Caco-2 (cell line): ENCODE measurements at regions not wholly inside any gene's neighbourhood (a gene's known extent, or its start where the extent isn't known, plus 50 kb on each side); places are given as distances from the start of the nearest gene placed in this dataset.

Source experiments
- BruUV-seq: library from RNA; stranded (reverse); fragments of 400-500 nt; replicated peaks from 2 replicates; lab custom pipeline; 2021; lab: Mats Ljungman, UMichigan
- CTCF ChIA-PET: fragments of 300-600 bp; sonication (Branson Sonifier 250); formaldehyde crosslinking; loops from one replicate; lab custom pipeline; 2022; ENCODE audit warnings: antibody characterized with exemption; lab: Charles Lee
- POLR2A ChIA-PET: fragments of 300-600 bp; sonication (Branson Sonifier 250); formaldehyde crosslinking; loops from one replicate; lab custom pipeline; 2022; ENCODE audit warnings: antibody characterized with exemption; lab: Charles Lee
- DNase-seq, 2 experiments: peaks; one replicate each; pipeline versions ENCODE4 v3.0.0 to v3.0.0-alpha.2; 2020 to 2022
- H3K27me3 ChIP-seq: replicated peaks from 2 replicates; pipeline ENCODE4 v1.6.0; 2011; ENCODE audit warnings: low read length; ENCODE audit not compliant: control insufficient read depth, insufficient read depth
- H3K36me3 ChIP-seq: 2 replicates; pipeline ENCODE4 v1.5.1; 2011; ENCODE audit warnings: low read length; ENCODE audit not compliant: control insufficient read depth, insufficient read depth
- H3K4me1 ChIP-seq: fragments of 250-450 bp; sonication (Bioruptor Pico); 2 replicates; pipeline ENCODE4 v1.5.1; 2020; ENCODE audit warnings: mild to moderate bottlenecking
- H3K4me3 ChIP-seq: 2 replicates; pipeline ENCODE4 v1.5.1; 2011; ENCODE audit warnings: low read depth, mild to moderate bottlenecking, control low read depth, low read length
- H3K9me3 ChIP-seq: fragments of 250-450 bp; sonication (Bioruptor Pico); 2 replicates; pipeline ENCODE4 v1.5.1; 2020; ENCODE audit warnings: mild to moderate bottlenecking, moderate library complexity
- H3K27ac Mint-ChIP-seq: one replicate; pipeline ENCODE4 v1.8.0; 2022; ENCODE audit warnings: mixed read lengths; ENCODE audit not compliant: unreplicated experiment
- H3K27me3 Mint-ChIP-seq: one replicate; pipeline ENCODE4 v1.8.0; 2022; ENCODE audit warnings: mixed read lengths; ENCODE audit not compliant: insufficient read depth, unreplicated experiment
- H3K36me3 Mint-ChIP-seq: one replicate; pipeline ENCODE4 v1.8.0; 2022; ENCODE audit warnings: mild to moderate bottlenecking, mixed read lengths; ENCODE audit not compliant: insufficient read depth, unreplicated experiment
- H3K4me1 Mint-ChIP-seq: one replicate; pipeline ENCODE4 v1.8.0; 2022; ENCODE audit warnings: low read depth, mixed read lengths; ENCODE audit not compliant: unreplicated experiment
- H3K4me3 Mint-ChIP-seq: one replicate; pipeline ENCODE4 v1.8.0; 2022; ENCODE audit warnings: mild to moderate bottlenecking, moderate library complexity, mixed read lengths; ENCODE audit not compliant: unreplicated experiment
- H3K9me3 Mint-ChIP-seq: one replicate; pipeline ENCODE4 v1.8.0; 2022; ENCODE audit warnings: mixed read lengths; ENCODE audit not compliant: unreplicated experiment
- CTCF ChIP-seq, 2 experiments: fragments of 200-600 bp in 1 of 2; IDR thresholded peaks; 1 replicate in 1 of 2; 2 replicates in 1 of 2; pipeline versions ENCODE4 v1.5.1 to v1.8.0; 2011 to 2022; ENCODE audit warnings: antibody characterized with exemption in 1 of 2, control low read depth in 1 of 2, inconsistent platforms in 1 of 2, low read depth in 1 of 2, low read length in 1 of 2, mild to moderate bottlenecking in 1 of 2, moderate library complexity in 1 of 2; ENCODE audit not compliant: insufficient read depth in 1 of 2, severe bottlenecking in 1 of 2, unreplicated experiment in 1 of 2
- intact Hi-C: fragments of 100-400 bp; cut with micrococcal nuclease; formaldehyde crosslinking; loops from one replicate; pipeline ENCODE4 v1.10.0; 2022; ENCODE audit not compliant: unreplicated experiment

GRCh38 chr13:48892053-48892687 lies 83.5 kb upstream of the FNDC3A start:
- POLR2A ChIA-PET: no interaction called here

GRCh38 chr13:48892688-48893075 lies 83.0 kb upstream of the FNDC3A start:
- Mint-ChIP-seq H3K9me3 (no peaks in the 10 kb centered on the region), H3K4me1 (no peaks in the 10 kb centered on the region), H3K4me3 (no peak overlapping the region), H3K27ac (no peak overlapping the region), H3K27me3 (peaks cover 10% of the 10 kb centered on the region), H3K36me3 (no peaks in the 10 kb centered on the region)
- H3K27me3 ChIP-seq: no peaks in the 10 kb centered on the region; the same call in none of the 2 replicates
- H3K4me3 ChIP-seq: no peak overlapping the region
- POLR2A ChIA-PET: no interaction called here
- no peaks in the 10 kb centered on the region for H3K9me3 ChIP-seq
- no peaks in the 10 kb centered on the region for H3K4me1 ChIP-seq
- H3K36me3 ChIP-seq: no peaks in the 10 kb centered on the region
- CTCF ChIA-PET: no interaction called here
- no peak for TF ChIP-seq CTCF (IDR thresholded peaks at IDR 0.05; ENCODE audit: insufficient read depth in 1 of 2, low read depth in 1 of 2, low read length in 1 of 2, severe bottlenecking in 1 of 2, unreplicated experiment in 1 of 2)
- no peak for DNase-seq
- BruUV-seq: no TSS peak
- intact Hi-C loops: no loop called here

More at GRCh38 chr13:48892053-48892687, 83.5 kb upstream of the FNDC3A start:
- intact Hi-C loops: no loop called here
- Mint-ChIP-seq H3K4me3 (no peak overlapping the region), H3K36me3 (no peaks in the 10 kb centered on the region), H3K4me1 (no peaks in the 10 kb centered on the region), H3K27ac (no peak overlapping the region), H3K27me3 (peaks cover 12% of the 10 kb centered on the region), H3K9me3 (no peaks in the 10 kb centered on the region)
- no peaks in the 10 kb centered on the region for H3K9me3 ChIP-seq
- H3K36me3 ChIP-seq: no peaks in the 10 kb centered on the region
- no peaks in the 10 kb centered on the region; the same call in none of the 2 replicates for H3K27me3 ChIP-seq
- DNase-seq: no peak
- no peak overlapping the region for H3K4me3 ChIP-seq
- H3K4me1 ChIP-seq: no peaks in the 10 kb centered on the region
- no TSS peak for BruUV-seq
- CTCF ChIA-PET: no interaction called here
- no peak for TF ChIP-seq CTCF (IDR thresholded peaks at IDR 0.05; ENCODE audit: insufficient read depth in 1 of 2, low read depth in 1 of 2, low read length in 1 of 2, severe bottlenecking in 1 of 2, unreplicated experiment in 1 of 2)

- no TSS peak for BruUV-seq
- ChIA-PET POLR2A (no interaction called here), CTCF (no interaction called here)
- DNase-seq: no peak
- Histone ChIP-seq H3K36me3 (no peaks in the 10 kb centered on the region), H3K9me3 (no peaks in the 10 kb centered on the region), H3K4me1 (no peaks in the 10 kb centered on the region), H3K27me3 (no peaks in the 10 kb centered on the region; the same call in 1 of the 2 replicates), H3K4me3 (no peak overlapping the region)
- no peak overlapping the region for H3K27ac Mint-ChIP-seq
- no peaks in the 10 kb centered on the region for H3K36me3 Mint-ChIP-seq
- no peaks in the 10 kb centered on the region for H3K9me3 Mint-ChIP-seq
- H3K27me3 Mint-ChIP-seq: peaks cover 20% of the 10 kb centered on the region
- no peaks in the 10 kb centered on the region for H3K4me1 Mint-ChIP-seq
- no peak for TF ChIP-seq CTCF (IDR thresholded peaks at IDR 0.05; ENCODE audit: insufficient read depth in 1 of 2, low read depth in 1 of 2, low read length in 1 of 2, severe bottlenecking in 1 of 2, unreplicated experiment in 1 of 2)
- intact Hi-C loops: no loop called here
- H3K4me3 Mint-ChIP-seq: no peak overlapping the region
Measured at GRCh38 chr13:48896312-48896711, 79.4 kb upstream of the FNDC3A start.
